ENCODE measurements at regions not wholly inside any gene's neighbourhood (a gene's known extent, or its start where the extent isn't known, plus 50 kb on each side); places are given as distances from the start of the nearest gene placed in this dataset.
"Not testable (repeated sequence)": the region's sequence is repeated elsewhere in the genome, so short reads cannot be mapped to it uniquely, and the experiment has no call there.

DNA sequence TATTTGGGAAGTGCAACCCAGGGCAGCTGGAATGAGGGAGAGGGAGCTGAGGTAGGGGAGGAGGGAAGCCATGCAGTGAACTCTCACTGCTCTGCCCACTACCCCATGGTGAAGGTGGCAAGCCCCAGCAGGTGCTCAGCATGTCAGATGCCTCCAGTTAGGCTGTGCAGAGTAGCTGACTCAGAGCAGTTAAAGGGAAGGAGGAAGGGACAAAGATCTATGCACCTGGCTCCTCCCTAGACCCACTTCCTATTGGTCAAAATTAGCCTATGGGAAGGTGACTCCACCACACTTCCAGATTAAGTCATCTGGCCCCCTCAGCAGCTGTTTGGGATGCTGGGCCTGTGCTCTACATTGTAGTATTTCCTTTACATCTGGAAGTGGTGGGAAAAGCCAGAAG lies 125.7 kb upstream of the MTPN start:
- H4K20me1 ChIP-seq (ENCODE audit: insufficient read depth): no peaks in the 10 kb centered on the region
- no peaks in the 10 kb centered on the region for H3K79me2 ChIP-seq (ENCODE audit: low read depth)
- H3K9me3 ChIP-seq (ENCODE audit: insufficient read depth, low read depth): no peaks in the 10 kb centered on the region
- DNase-seq: no peak
- ChIA-PET POLR2A (ENCODE audit: unreplicated experiment) (interaction anchor here (0.6 to 0.7 kb wide), 2 partner anchors 16 to 810 kb away, joined by 3 to 4 read pairs; no protein-coding TSS in a partner anchor), CTCF (no interaction called here)
- no peaks in the 10 kb centered on the region for H3K27me3 ChIP-seq (ENCODE audit: insufficient read depth, low read depth)
- BruUV-seq (replicated peaks): no TSS peak
- H3K27ac ChIP-seq: no peak overlapping the region
- H2AFZ ChIP-seq: no peak overlapping the region
- H3K9me2 ChIP-seq (ENCODE audit: insufficient read depth): no peaks in the 10 kb centered on the region
- no peak overlapping the region for H3K4me2 ChIP-seq
- H3F3A ChIP-seq (ENCODE audit: insufficient read depth, low read depth): no peaks in the 10 kb centered on the region
- intact Hi-C loops (cut with micrococcal nuclease; ENCODE audit: unreplicated experiment): no loop called here
- H3K36me3 ChIP-seq (ENCODE audit: low read depth): no peaks in the 10 kb centered on the region
- TF ChIP-seq CTCF (conservative IDR thresholded peaks at IDR 0.05): no peak
- TF ChIP-seq EZH2 (IDR thresholded peaks at IDR 0.05; ENCODE audit: low read depth): no peak
- H3K4me1 ChIP-seq (replicated peaks; ENCODE audit: insufficient read depth): no peaks in the 10 kb centered on the region
- H3K4me3 ChIP-seq: no peak overlapping the region

GRCh38 chr7:136092714-136093113 lies 115.6 kb upstream of the MTPN start:
- BruUV-seq (replicated peaks): not testable (repeated sequence)

DNA sequence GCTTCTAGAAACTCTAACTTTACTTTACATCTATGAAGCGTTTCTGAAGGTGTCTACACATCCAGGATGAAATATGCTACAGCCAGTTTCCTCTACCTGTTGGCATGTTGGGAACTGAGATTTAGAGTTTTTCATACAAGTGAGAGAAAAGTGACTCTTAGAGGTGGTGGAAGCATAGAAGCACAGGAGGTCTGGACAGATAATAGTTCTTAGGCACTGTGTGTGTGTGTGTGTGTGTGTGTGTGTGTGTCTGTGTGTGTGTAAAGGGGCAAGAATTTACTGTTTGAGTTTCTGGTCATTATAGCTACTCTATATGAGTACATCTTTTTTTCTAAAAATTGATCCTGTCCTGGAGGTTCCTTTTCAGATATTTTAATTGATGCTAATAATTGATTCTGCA lies 110.7 kb upstream of the MTPN start:
- no peak overlapping the region for H3K27ac ChIP-seq
- H3K79me2 ChIP-seq (ENCODE audit: low read depth): no peaks in the 10 kb centered on the region
- BruUV-seq (replicated peaks): no TSS peak
- DNase-seq: no peak
- intact Hi-C loops (cut with micrococcal nuclease; ENCODE audit: unreplicated experiment): no loop called here
- no peak for TF ChIP-seq CTCF (conservative IDR thresholded peaks at IDR 0.05)
- TF ChIP-seq EZH2 (IDR thresholded peaks at IDR 0.05; ENCODE audit: low read depth): no peak
- no peak overlapping the region for H3K4me3 ChIP-seq
- H4K20me1 ChIP-seq (ENCODE audit: insufficient read depth): no peaks in the 10 kb centered on the region
- peaks cover 8% of the 10 kb centered on the region for H3K27me3 ChIP-seq (ENCODE audit: insufficient read depth, low read depth)
- CTCF ChIA-PET: no interaction called here
- H3K9me3 ChIP-seq (ENCODE audit: insufficient read depth, low read depth): no peaks in the 10 kb centered on the region
- H3F3A ChIP-seq (ENCODE audit: insufficient read depth, low read depth): no peaks in the 10 kb centered on the region
- no peaks in the 10 kb centered on the region for H3K4me1 ChIP-seq (replicated peaks; ENCODE audit: insufficient read depth)
- no peak overlapping the region for H2AFZ ChIP-seq
- no peaks in the 10 kb centered on the region for H3K36me3 ChIP-seq (ENCODE audit: low read depth)
- no peaks in the 10 kb centered on the region for H3K9me2 ChIP-seq (ENCODE audit: insufficient read depth)
- H3K4me2 ChIP-seq: no peak overlapping the region
- POLR2A ChIA-PET (ENCODE audit: unreplicated experiment): interaction anchor here (0.8 kb wide), 1 partner anchor 467 kb away, joined by 6 read pairs; no protein-coding TSS in a partner anchor

More at GRCh38 chr7:136092714-136093113, 115.6 kb upstream of the MTPN start:
- H4K20me1 ChIP-seq (ENCODE audit: insufficient read depth); H3K4me2 ChIP-seq; H3K4me1 ChIP-seq (replicated peaks; ENCODE audit: insufficient read depth); H2AFZ ChIP-seq; H3F3A ChIP-seq (ENCODE audit: insufficient read depth, low read depth); H3K27me3 ChIP-seq (ENCODE audit: insufficient read depth, low read depth); intact Hi-C loops (cut with micrococcal nuclease; ENCODE audit: unreplicated experiment); H3K27ac ChIP-seq; DNase-seq; H3K9me3 ChIP-seq (ENCODE audit: insufficient read depth, low read depth); POLR2A ChIA-PET (ENCODE audit: unreplicated experiment); H3K79me2 ChIP-seq (ENCODE audit: low read depth); H3K4me3 ChIP-seq; H3K9me2 ChIP-seq (ENCODE audit: insufficient read depth); H3K36me3 ChIP-seq (ENCODE audit: low read depth); CTCF ChIA-PET: not testable (repeated sequence)

DNA sequence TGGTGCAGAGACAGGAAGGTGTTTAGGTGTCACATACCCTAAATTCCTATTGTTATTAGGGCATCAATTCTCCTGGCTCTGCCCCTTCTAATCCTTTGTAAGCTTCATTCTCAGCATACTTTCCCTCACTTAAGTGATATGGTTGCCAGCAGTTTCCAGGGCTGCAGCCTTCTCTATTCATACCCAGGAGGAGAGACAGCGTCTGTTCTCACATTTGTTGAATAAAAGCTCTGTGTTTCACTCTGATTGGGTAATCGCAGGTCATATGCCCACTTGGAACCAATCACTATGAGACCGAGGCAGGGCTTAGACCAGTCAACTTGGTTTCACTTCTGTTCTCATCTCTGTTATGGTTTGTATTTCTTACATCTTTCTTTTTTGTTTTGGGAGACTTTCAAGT lies 109.6 kb upstream of the MTPN start:
- Histone ChIP-seq H3K9me3 (ENCODE audit: insufficient read depth, low read depth) (no peaks in the 10 kb centered on the region), H3K27me3 (ENCODE audit: insufficient read depth, low read depth) (peaks cover 4% of the 10 kb centered on the region; the same call in 1 of the 2 replicates), H3K27ac (no peak overlapping the region), H3K4me3 (peak overlapping the region; percentile 34; the same call in 1 of the 2 replicates), H3K4me1 (replicated peaks; ENCODE audit: insufficient read depth) (no peaks in the 10 kb centered on the region), H2AFZ (peak overlapping the region; percentile 72), H3K79me2 (ENCODE audit: low read depth) (no peaks in the 10 kb centered on the region), H3F3A (ENCODE audit: insufficient read depth, low read depth) (no peaks in the 10 kb centered on the region), H4K20me1 (ENCODE audit: insufficient read depth) (no peaks in the 10 kb centered on the region), H3K4me2 (peak overlapping the region; percentile 60), H3K9me2 (ENCODE audit: insufficient read depth) (no peaks in the 10 kb centered on the region), H3K36me3 (ENCODE audit: low read depth) (no peaks in the 10 kb centered on the region)
- intact Hi-C loops (cut with micrococcal nuclease; ENCODE audit: unreplicated experiment): no loop called here
- POLR2A ChIA-PET (ENCODE audit: unreplicated experiment): interaction anchor here (0.6 to 0.8 kb wide), 4 partner anchors 16 to 1221 kb away, joined by 3 to 12 read pairs (median 4); no protein-coding TSS in a partner anchor
- TF ChIP-seq CTCF (conservative IDR thresholded peaks at IDR 0.05): no peak
- no peak for TF ChIP-seq EZH2 (IDR thresholded peaks at IDR 0.05; ENCODE audit: low read depth)
- no TSS peak for BruUV-seq (replicated peaks)
- CTCF ChIA-PET: no interaction called here
- DNase-seq: peak; percentile 42 to 68

All from PC-9 (cell line).